HL-60 (cell line): ENCODE measurements at regions not wholly inside any gene's neighbourhood (a gene's known extent, or its start where the extent isn't known, plus 50 kb on each side); places are given as distances from the start of the nearest gene placed in this dataset.

ENCODE experiments used
- DNase-seq, 2 experiments: peaks; one replicate each; pipeline ENCODE4 v3.0.0-alpha.2; 2010 to 2020; ENCODE audit warnings: low read depth in 1 of 2, low spot score in 1 of 2
- H3K27ac ChIP-seq: fragments of 250-450 bp; sonication (Bioruptor Pico); replicated peaks from 2 replicates; pipeline ENCODE4 v1.5.1; 2020; ENCODE audit warnings: mild to moderate bottlenecking, moderate library complexity
- H3K27me3 ChIP-seq: fragments of 250-450 bp; sonication (Bioruptor Pico); 2 replicates; pipeline ENCODE4 v1.5.1; 2021; ENCODE audit warnings: mild to moderate bottlenecking, moderate library complexity; ENCODE audit not compliant: insufficient read depth, poor library complexity, severe bottlenecking
- H3K4me3 ChIP-seq: replicated peaks from 2 replicates; pipeline ENCODE4 v1.5.1; 2011; ENCODE audit warnings: mild to moderate bottlenecking, control low read depth, low read length; ENCODE audit not compliant: insufficient read depth
- CTCF ChIP-seq: IDR thresholded peaks from one replicate; pipeline ENCODE4 v1.5.1; 2011; ENCODE audit warnings: low read length, control low read depth, inconsistent platforms; ENCODE audit not compliant: insufficient read depth
- GABPA ChIP-seq: IDR thresholded peaks from 2 replicates; pipeline ENCODE4 v1.6.1; 2012; ENCODE audit warnings: low read depth
- POLR2AphosphoS5 ChIP-seq: IDR thresholded peaks from 2 replicates; pipeline ENCODE4 v1.6.1; 2012; ENCODE audit warnings: low read depth
- REST ChIP-seq: IDR thresholded peaks from 2 replicates; pipeline ENCODE4 v1.6.1; 2012; ENCODE audit warnings: low read depth; ENCODE audit not compliant: insufficient replicate concordance
- SPI1 ChIP-seq: IDR thresholded peaks from 2 replicates; pipeline ENCODE4 v1.6.1; 2012; ENCODE audit warnings: low read depth, mild to moderate bottlenecking, borderline replicate concordance

- Histone ChIP-seq H3K27ac (no peak overlapping the region), H3K27me3 (no peaks in the 10 kb centered on the region), H3K4me3 (no peak overlapping the region)
- TF ChIP-seq CTCF = no peak
- no peak for TF ChIP-seq SPI1
- no peak for TF ChIP-seq REST
- TF ChIP-seq GABPA = no peak
- no peak for TF ChIP-seq POLR2AphosphoS5
- DNase-seq = no peak
Measured at GRCh38 chr1:57916041-57916440, 492.2 kb upstream of the DAB1 start.

GRCh38 chr1:57911427-57911826, 487.6 kb upstream of the DAB1 start:
- no peaks in the 10 kb centered on the region for H3K27me3 ChIP-seq
- no peak overlapping the region for H3K27ac ChIP-seq
- no peak for DNase-seq
- no peak overlapping the region for H3K4me3 ChIP-seq
- no peak for TF ChIP-seq POLR2AphosphoS5
- no peak for TF ChIP-seq REST
- TF ChIP-seq CTCF = no peak
- TF ChIP-seq SPI1 = no peak
- TF ChIP-seq GABPA = no peak

- H3K4me3 ChIP-seq = no peak overlapping the region
- TF ChIP-seq GABPA (no peak), POLR2AphosphoS5 (no peak), CTCF (no peak), REST (no peak), SPI1 (no peak)
- H3K27me3 ChIP-seq = no peaks in the 10 kb centered on the region
- DNase-seq = no peak
- no peak overlapping the region for H3K27ac ChIP-seq
Measured at GRCh38 chr1:57910782-57911181, 486.9 kb upstream of the DAB1 start.
